Esophagus squamous epithelium (tissue), 4 donors: ENCODE measurements at regions not wholly inside any gene's neighbourhood (a gene's known extent, or its start where the extent isn't known, plus 50 kb on each side); places are given as distances from the start of the nearest gene placed in this dataset.

Experiments used
- CTCF ChIP-seq, 6 experiments: fragments of 450-650 bp in 4 of 6; fragments of 200-600 bp in 2 of 6; sonication (generic) in 2 of 6; IDR thresholded peaks; one replicate each; pipeline ENCODE4 v1.5.1; 2016 to 2019; ENCODE audit warnings: antibody characterized with exemption in 6 of 6, mild to moderate bottlenecking in 4 of 6, moderate library complexity in 4 of 6
- POLR2A ChIP-seq, 4 donors: fragments of 450-650 bp; IDR thresholded peaks; one replicate each; pipeline ENCODE4 v1.6.1; 2017; ENCODE audit warnings: antibody characterized with exemption in 4 of 4, mild to moderate bottlenecking in 4 of 4, moderate library complexity in 3 of 4

- TF ChIP-seq CTCF (IDR thresholded peaks at IDR 0.05) = no peak
- TF ChIP-seq POLR2A (IDR thresholded peaks at IDR 0.05) = no peak
These were observed 111.1 kb upstream of the KLF7 start for GRCh38 chr2:207276858-207277257.
